Peyer's patch (tissue), 4 donors: ENCODE measurements at regions not wholly inside any gene's neighbourhood (a gene's known extent, or its start where the extent isn't known, plus 50 kb on each side); places are given as distances from the start of the nearest gene placed in this dataset.

ENCODE experiments used
- DNase-seq, 3 donors: peaks; one replicate each; pipeline ENCODE4 v3.0.0-alpha.2; 2017 to 2019
- H3K27ac ChIP-seq, 4 donors: fragments of 200-600 bp; sonication (generic); one replicate each; pipeline ENCODE4 v1.5.1; 2016 to 2019
- H3K27me3 ChIP-seq, 2 donors: fragments of 200-600 bp; sonication (generic); one replicate each; pipeline ENCODE4 v1.5.1; 2019
- H3K36me3 ChIP-seq, 3 donors: fragments of 200-600 bp; sonication (generic); one replicate each; pipeline ENCODE4 v1.5.1; 2016 to 2019
- H3K4me1 ChIP-seq, 4 donors: fragments of 200-600 bp; sonication (generic); one replicate each; pipeline ENCODE4 v1.5.1; 2016 to 2019
- H3K4me3 ChIP-seq, 4 donors: fragments of 200-600 bp; sonication (generic); 1 replicate in 3 of 4; 2 replicates in 1 of 4; pipeline ENCODE4 v1.5.1; 2016 to 2019; ENCODE audit warnings: mild to moderate bottlenecking in 1 of 4
- H3K9me3 ChIP-seq, 4 donors: fragments of 200-600 bp; sonication (generic); one replicate each; pipeline ENCODE4 v1.5.1; 2016 to 2019; ENCODE audit warnings: mild to moderate bottlenecking in 1 of 4
- POLR2A ChIP-seq, 2 donors: fragments of 450-650 bp; IDR thresholded peaks; one replicate each; pipeline ENCODE4 v1.5.1; 2017; ENCODE audit warnings: antibody characterized with exemption in 2 of 2, mild to moderate bottlenecking in 2 of 2, moderate library complexity in 2 of 2
- TF ChIP-seq, protein P1 (sequence below), 6 experiments: fragments of 450-650 bp in 4 of 6; fragments of 200-600 bp in 2 of 6; sonication (generic) in 1 of 6; IDR thresholded peaks; one replicate each; pipeline ENCODE4 v1.5.1; 2017 to 2019; ENCODE audit warnings: antibody characterized with exemption in 6 of 6, mild to moderate bottlenecking in 3 of 6, moderate library complexity in 1 of 6

DNA sequence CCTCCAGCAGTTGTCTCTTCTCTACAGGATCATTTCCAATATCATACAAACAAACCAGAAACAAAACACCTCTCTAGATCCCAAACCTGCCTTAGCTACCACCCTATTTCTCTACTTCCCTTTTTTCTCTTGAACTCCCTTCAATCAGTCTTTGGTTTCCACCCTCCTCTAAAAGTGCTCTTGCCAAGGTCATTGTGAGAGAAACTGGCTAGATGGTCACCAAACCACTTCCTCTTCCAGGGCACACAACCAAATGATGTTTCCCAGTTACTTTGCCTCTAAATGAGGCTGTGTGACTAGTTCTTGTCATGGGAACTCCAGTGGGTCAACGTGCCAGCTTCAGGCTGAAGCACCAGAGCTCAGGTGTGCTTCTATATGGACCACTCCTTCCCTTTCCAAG is 85.8 kb upstream of the ARMC2 start:
- TF ChIP-seq, protein P1, sequence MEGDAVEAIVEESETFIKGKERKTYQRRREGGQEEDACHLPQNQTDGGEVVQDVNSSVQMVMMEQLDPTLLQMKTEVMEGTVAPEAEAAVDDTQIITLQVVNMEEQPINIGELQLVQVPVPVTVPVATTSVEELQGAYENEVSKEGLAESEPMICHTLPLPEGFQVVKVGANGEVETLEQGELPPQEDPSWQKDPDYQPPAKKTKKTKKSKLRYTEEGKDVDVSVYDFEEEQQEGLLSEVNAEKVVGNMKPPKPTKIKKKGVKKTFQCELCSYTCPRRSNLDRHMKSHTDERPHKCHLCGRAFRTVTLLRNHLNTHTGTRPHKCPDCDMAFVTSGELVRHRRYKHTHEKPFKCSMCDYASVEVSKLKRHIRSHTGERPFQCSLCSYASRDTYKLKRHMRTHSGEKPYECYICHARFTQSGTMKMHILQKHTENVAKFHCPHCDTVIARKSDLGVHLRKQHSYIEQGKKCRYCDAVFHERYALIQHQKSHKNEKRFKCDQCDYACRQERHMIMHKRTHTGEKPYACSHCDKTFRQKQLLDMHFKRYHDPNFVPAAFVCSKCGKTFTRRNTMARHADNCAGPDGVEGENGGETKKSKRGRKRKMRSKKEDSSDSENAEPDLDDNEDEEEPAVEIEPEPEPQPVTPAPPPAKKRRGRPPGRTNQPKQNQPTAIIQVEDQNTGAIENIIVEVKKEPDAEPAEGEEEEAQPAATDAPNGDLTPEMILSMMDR (IDR thresholded peaks at IDR 0.05): no peak
- no peak for TF ChIP-seq POLR2A (IDR thresholded peaks at IDR 0.05)
- Histone ChIP-seq H3K27ac (no peak overlapping the region), H3K4me1 (no peaks in the 10 kb centered on the region)

DNA sequence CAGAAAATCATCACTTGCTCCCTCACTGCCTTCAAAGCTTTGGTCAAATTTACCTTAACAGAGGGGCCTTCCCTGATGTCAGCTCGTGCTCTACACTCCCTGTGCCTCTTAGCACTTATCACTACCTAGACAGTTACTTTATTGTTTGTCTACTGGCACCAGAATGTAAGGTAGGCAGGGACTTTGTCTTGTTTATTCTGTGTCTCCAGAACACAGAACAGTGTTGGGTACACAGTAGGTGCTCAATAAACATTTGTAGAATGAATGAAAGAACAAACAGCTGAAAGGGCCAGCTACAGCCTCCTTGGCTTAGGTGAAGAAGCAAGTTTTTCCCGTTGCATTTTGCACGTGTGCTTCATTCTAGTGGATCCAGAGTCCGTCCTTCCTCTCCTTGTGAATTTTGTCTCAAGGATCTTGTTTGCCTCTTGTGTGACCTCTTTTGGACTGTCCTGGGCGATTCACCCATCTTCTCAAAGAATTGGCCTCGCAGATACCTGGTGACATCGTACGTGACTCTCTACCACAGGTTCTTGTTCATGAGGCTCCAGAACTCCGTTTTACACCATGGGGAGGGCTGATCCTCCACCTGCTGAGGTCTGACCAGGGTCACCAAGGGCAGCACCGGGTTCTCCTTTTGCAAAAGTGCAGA is 84.2 kb upstream of the ARMC2 start:
- peak overlapping the region in 1 of 4 donors; percentile 53 for H3K27ac ChIP-seq
- peaks cover 0 to 5% (median 0%) of the 10 kb centered on the region in 4 donors for H3K4me1 ChIP-seq
- no peaks in the 10 kb centered on the region for H3K9me3 ChIP-seq
- no peak overlapping the region for H3K4me3 ChIP-seq
- TF ChIP-seq POLR2A (IDR thresholded peaks at IDR 0.05): no peak
- TF ChIP-seq, protein P1 (IDR thresholded peaks at IDR 0.05): no peak
- peak in 1 of 3 donors; percentile 26 for DNase-seq
- no peaks in the 10 kb centered on the region for H3K36me3 ChIP-seq
- H3K27me3 ChIP-seq: no peaks in the 10 kb centered on the region

More for the DNA sequence above, 85.8 kb upstream of the ARMC2 start:
- Histone ChIP-seq H3K36me3 (no peaks in the 10 kb centered on the region), H3K9me3 (no peaks in the 10 kb centered on the region), H3K4me3 (no peak overlapping the region), H3K27me3 (no peaks in the 10 kb centered on the region)
- peak in 1 of 3 donors; percentile 34 for DNase-seq

DNA sequence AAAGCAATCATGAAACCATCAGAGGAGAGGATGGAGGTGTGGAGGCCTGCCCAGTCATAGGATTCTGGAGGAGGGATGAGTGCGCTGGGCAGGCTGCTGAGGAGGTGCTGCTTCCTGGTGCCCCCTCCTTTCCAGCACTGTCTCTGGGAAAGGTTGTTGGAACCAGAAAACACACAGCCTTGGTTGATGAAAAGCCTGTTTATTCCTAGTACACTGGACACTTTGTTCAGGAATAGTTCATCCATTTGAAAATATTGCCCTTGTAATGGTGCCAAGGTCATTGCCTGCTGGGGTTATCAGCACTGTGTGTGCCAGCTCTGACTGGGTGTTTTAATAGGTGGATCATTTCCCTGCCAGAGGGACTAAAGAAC is 83.7 kb upstream of the ARMC2 start:
- Histone ChIP-seq H3K4me1 (peaks cover 0 to 5% (median 0%) of the 10 kb centered on the region in 4 donors), H3K27ac (peak overlapping the region in 1 of 4 donors; percentile 53)

DNA sequence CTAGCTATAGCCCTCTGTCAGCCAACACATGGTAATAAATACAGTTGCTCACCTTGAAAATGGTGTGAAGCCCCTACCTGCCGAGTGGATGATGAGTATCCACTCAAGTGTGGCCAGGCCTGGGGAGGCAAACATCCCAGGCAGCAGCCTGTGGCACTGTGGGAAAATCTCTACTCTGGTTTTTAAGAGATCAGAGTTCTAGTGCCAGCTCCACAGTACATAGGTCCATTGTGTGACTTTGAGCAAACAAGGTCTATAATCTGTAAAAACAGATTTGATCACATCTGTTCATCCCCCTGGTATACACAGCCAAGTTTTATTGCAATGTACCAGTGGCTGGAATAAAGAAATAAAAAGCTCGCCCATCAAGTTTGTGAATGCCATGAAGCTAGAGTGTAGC is 82.7 kb upstream of the ARMC2 start:
- TF ChIP-seq, protein P1 (IDR thresholded peaks at IDR 0.05): no peak
- no peak for TF ChIP-seq POLR2A (IDR thresholded peaks at IDR 0.05)
- no peak overlapping the region for H3K27ac ChIP-seq
- peaks cover 0 to 5% (median 0%) of the 10 kb centered on the region in 4 donors for H3K4me1 ChIP-seq
- no peak for DNase-seq
- no peaks in the 10 kb centered on the region for H3K27me3 ChIP-seq
- no peaks in the 10 kb centered on the region for H3K36me3 ChIP-seq
- no peaks in the 10 kb centered on the region for H3K9me3 ChIP-seq
- H3K4me3 ChIP-seq: no peak overlapping the region

More for the DNA sequence above, 83.7 kb upstream of the ARMC2 start:
- Histone ChIP-seq H3K27me3 (no peaks in the 10 kb centered on the region), H3K4me3 (no peak overlapping the region), H3K9me3 (no peaks in the 10 kb centered on the region), H3K36me3 (no peaks in the 10 kb centered on the region)
- TF ChIP-seq POLR2A (IDR thresholded peaks at IDR 0.05): no peak
- TF ChIP-seq, protein P1 (IDR thresholded peaks at IDR 0.05): no peak
- DNase-seq: no peak

DNA sequence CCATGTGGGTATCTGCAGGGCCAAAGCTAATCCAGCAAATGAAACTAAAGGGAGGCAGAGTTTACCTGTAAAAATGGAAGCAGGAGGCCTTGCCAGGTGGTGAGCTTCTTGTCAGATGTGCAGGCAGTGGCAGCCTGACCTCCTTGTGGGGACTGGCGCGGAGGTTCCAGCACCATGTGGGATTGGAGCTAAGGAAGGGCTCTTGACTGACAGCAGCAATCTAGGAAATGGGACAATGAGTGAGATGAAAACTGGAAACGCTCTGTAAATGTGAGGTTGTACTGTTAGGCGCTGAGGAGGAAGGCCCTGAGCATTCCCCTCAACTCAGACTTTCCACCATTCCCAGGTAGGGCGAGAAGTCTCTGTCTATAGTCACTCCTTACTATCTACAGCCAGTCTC is 81.8 kb upstream of the ARMC2 start:
- Histone ChIP-seq H3K36me3 (no peaks in the 10 kb centered on the region), H3K27me3 (no peaks in the 10 kb centered on the region), H3K9me3 (no peaks in the 10 kb centered on the region), H3K27ac (no peak overlapping the region), H3K4me1 (peaks cover 0 to 5% (median 0%) of the 10 kb centered on the region in 4 donors), H3K4me3 (no peak overlapping the region)
- TF ChIP-seq, protein P1 (IDR thresholded peaks at IDR 0.05): no peak
- TF ChIP-seq POLR2A (IDR thresholded peaks at IDR 0.05): no peak
- no peak for DNase-seq
